HG02678 (cell line): ENCODE measurements at regions not wholly inside any gene's neighbourhood (a gene's known extent, or its start where the extent isn't known, plus 50 kb on each side); places are given as distances from the start of the nearest gene placed in this dataset.
"Not testable (repeated sequence)": the region's sequence is repeated elsewhere in the genome, so short reads cannot be mapped to it uniquely, and the experiment has no call there.

Source experiments
- ATAC-seq: cut with Tn5 transposase; IDR thresholded peaks from one replicate; pipeline ENCODE4 v1.9.1; 2021; ENCODE audit warnings: mild to moderate bottlenecking, moderate library complexity; ENCODE audit not compliant: unreplicated experiment

GRCh38 chr7:68050627-68051026 lies 1054.0 kb downstream of the TYW1 start:
- no peak for ATAC-seq

- no peak for ATAC-seq
These were observed 1061.4 kb downstream of the TYW1 start for GRCh38 chr7:68058014-68058413.

- ATAC-seq: no peak
These were observed 1066.5 kb downstream of the TYW1 start for GRCh38 chr7:68063171-68063570.

GRCh38 chr7:68065581-68065980 lies 1068.9 kb downstream of the TYW1 start:
- no peak for ATAC-seq

GRCh38 chr7:68067845-68068244 lies 1071.2 kb downstream of the TYW1 start:
- no peak for ATAC-seq

- ATAC-seq: no peak
These were observed 1074.4 kb downstream of the TYW1 start for GRCh38 chr7:68070992-68071391.

GRCh38 chr7:68073701-68074100 lies 1077.1 kb downstream of the TYW1 start:
- ATAC-seq: no peak

GRCh38 chr7:68074242-68074641 lies 1077.6 kb downstream of the TYW1 start:
- no peak for ATAC-seq

- ATAC-seq: no peak
These were observed 1081.6 kb downstream of the TYW1 start for GRCh38 chr7:68078157-68078710.

- ATAC-seq: not testable (repeated sequence)
These were observed 1085.7 kb downstream of the TYW1 start for GRCh38 chr7:68082066-68082960.

- not testable (repeated sequence) for ATAC-seq
These were observed 1086.5 kb downstream of the TYW1 start for GRCh38 chr7:68082961-68083657.

GRCh38 chr7:68087401-68087800 lies 1090.8 kb downstream of the TYW1 start:
- no peak for ATAC-seq

- no peak for ATAC-seq
These were observed 1092.2 kb downstream of the TYW1 start for GRCh38 chr7:68088879-68089278.

- ATAC-seq: not testable (repeated sequence)
These were observed 1093.6 kb downstream of the TYW1 start for GRCh38 chr7:68090256-68090655.

GRCh38 chr7:68103319-68103718 lies 1106.7 kb downstream of the TYW1 start:
- ATAC-seq: no peak

- no peak for ATAC-seq
These were observed 1110.6 kb downstream of the TYW1 start for GRCh38 chr7:68107261-68107660.

- ATAC-seq: no peak
These were observed 1111.3 kb downstream of the TYW1 start for GRCh38 chr7:68107968-68108367.

GRCh38 chr7:68109299-68109698 lies 1112.7 kb downstream of the TYW1 start:
- no peak for ATAC-seq

- ATAC-seq: no peak
These were observed 1122.8 kb downstream of the TYW1 start for GRCh38 chr7:68119411-68119810.

GRCh38 chr7:68121056-68121455 lies 1124.4 kb downstream of the TYW1 start:
- ATAC-seq: no peak

GRCh38 chr7:68121655-68122054 lies 1125.0 kb downstream of the TYW1 start:
- ATAC-seq: no peak

- ATAC-seq: no peak
These were observed 1126.2 kb downstream of the TYW1 start for GRCh38 chr7:68122801-68123200.
